ENCODE measurements at regions not wholly inside any gene's neighbourhood (a gene's known extent, or its start where the extent isn't known, plus 50 kb on each side); places are given as distances from the start of the nearest gene placed in this dataset.

GRCh38 chr5:163661360-163661759, 155.9 kb downstream of the MAT2B start:
- H3K27ac Mint-ChIP-seq, result no peak overlapping the region
- H3K9me3 Mint-ChIP-seq, result peaks cover 0 to 4% (median under 1%) of the 10 kb centered on the region in 8 donors
- intact Hi-C loops (cut with micrococcal nuclease), result no loop called here
- Histone ChIP-seq H3K9me3 (ENCODE audit: control insufficient read depth in 1 of 2, low read length in 2 of 2) (no peaks in the 10 kb centered on the region), H3K27me3 (ENCODE audit: insufficient read depth, low read length) (no peaks in the 10 kb centered on the region), H3K4me1 (ENCODE audit: insufficient read depth, low read length) (no peaks in the 10 kb centered on the region), H3K27ac (ENCODE audit: low read depth, low read length) (no peak overlapping the region), H3K36me3 (ENCODE audit: insufficient read depth, low read length) (no peaks in the 10 kb centered on the region), H3K4me3 (ENCODE audit: low read length in 2 of 2) (no peak overlapping the region)
- H3K27me3 Mint-ChIP-seq, result peaks cover 1% of the 10 kb centered on the region in 2 donors
- ChIA-PET CTCF (ENCODE audit: partially characterized antibody) (no interaction called here), POLR2A (ENCODE audit: partially characterized antibody) (no interaction called here)
- no peak for DNase-seq
- H3K4me1 Mint-ChIP-seq, result no peaks in the 10 kb centered on the region
- no peaks in the 10 kb centered on the region for H3K36me3 Mint-ChIP-seq
- H3K4me3 Mint-ChIP-seq, result no peak overlapping the region

- Mint-ChIP-seq H3K4me1 (no peaks in the 10 kb centered on the region), H3K9me3 (no peaks in the 10 kb centered on the region), H3K36me3 (no peaks in the 10 kb centered on the region), H3K4me3 (no peak overlapping the region), H3K27ac (no peak overlapping the region), H3K27me3 (no peaks in the 10 kb centered on the region)
- intact Hi-C loops (cut with micrococcal nuclease), result no loop called here
- Histone ChIP-seq H3K27ac (ENCODE audit: low read depth, low read length) (no peak overlapping the region), H3K4me3 (ENCODE audit: low read length in 2 of 2) (no peak overlapping the region), H3K4me1 (ENCODE audit: insufficient read depth, low read length) (no peaks in the 10 kb centered on the region), H3K36me3 (ENCODE audit: insufficient read depth, low read length) (no peaks in the 10 kb centered on the region), H3K27me3 (ENCODE audit: insufficient read depth, low read length) (no peaks in the 10 kb centered on the region), H3K9me3 (ENCODE audit: control insufficient read depth in 1 of 2, low read length in 2 of 2) (no peaks in the 10 kb centered on the region)
- no peak for DNase-seq
- ChIA-PET POLR2A (ENCODE audit: partially characterized antibody) (no interaction called here), CTCF (ENCODE audit: partially characterized antibody) (no interaction called here)
Observed at GRCh38 chr5:163670036-163670435, 164.6 kb downstream of the MAT2B start.

- no peak overlapping the region for H3K27ac ChIP-seq (ENCODE audit: low read depth, low read length)
- no peaks in the 10 kb centered on the region for H3K9me3 Mint-ChIP-seq
- H3K9me3 ChIP-seq (ENCODE audit: control insufficient read depth in 1 of 2, low read length in 2 of 2), result no peaks in the 10 kb centered on the region
- intact Hi-C loops (cut with micrococcal nuclease), result no loop called here
- H3K36me3 ChIP-seq (ENCODE audit: insufficient read depth, low read length), result no peaks in the 10 kb centered on the region
- no peak for DNase-seq
- H3K27me3 Mint-ChIP-seq, result no peaks in the 10 kb centered on the region
- no peak overlapping the region for H3K4me3 Mint-ChIP-seq
- no peaks in the 10 kb centered on the region for H3K36me3 Mint-ChIP-seq
- no peak overlapping the region for H3K27ac Mint-ChIP-seq
- POLR2A ChIA-PET (ENCODE audit: partially characterized antibody), result no interaction called here
- no peaks in the 10 kb centered on the region for H3K4me1 ChIP-seq (ENCODE audit: insufficient read depth, low read length)
- no peaks in the 10 kb centered on the region for H3K27me3 ChIP-seq (ENCODE audit: insufficient read depth, low read length)
- no peak overlapping the region for H3K4me3 ChIP-seq (ENCODE audit: low read length in 2 of 2)
- H3K4me1 Mint-ChIP-seq, result no peaks in the 10 kb centered on the region
- CTCF ChIA-PET (ENCODE audit: partially characterized antibody), result no interaction called here
Observed at GRCh38 chr5:163677092-163677491, 171.7 kb downstream of the MAT2B start.

- H3K27ac Mint-ChIP-seq, result no peak overlapping the region
- Histone ChIP-seq H3K4me1 (ENCODE audit: insufficient read depth, low read length) (no peaks in the 10 kb centered on the region), H3K4me3 (ENCODE audit: low read length in 2 of 2) (no peak overlapping the region), H3K27me3 (ENCODE audit: insufficient read depth, low read length) (no peaks in the 10 kb centered on the region), H3K27ac (ENCODE audit: low read depth, low read length) (no peak overlapping the region), H3K36me3 (ENCODE audit: insufficient read depth, low read length) (no peaks in the 10 kb centered on the region), H3K9me3 (ENCODE audit: control insufficient read depth in 1 of 2, low read length in 2 of 2) (no peaks in the 10 kb centered on the region)
- H3K36me3 Mint-ChIP-seq, result no peaks in the 10 kb centered on the region
- DNase-seq, result no peak
- intact Hi-C loops (cut with micrococcal nuclease), result no loop called here
- ChIA-PET POLR2A (ENCODE audit: partially characterized antibody) (no interaction called here), CTCF (ENCODE audit: partially characterized antibody) (no interaction called here)
- H3K4me3 Mint-ChIP-seq, result no peak overlapping the region
- H3K27me3 Mint-ChIP-seq, result no peaks in the 10 kb centered on the region
- no peaks in the 10 kb centered on the region for H3K9me3 Mint-ChIP-seq
- H3K4me1 Mint-ChIP-seq, result no peaks in the 10 kb centered on the region
Observed at GRCh38 chr5:163682234-163682633, 176.8 kb downstream of the MAT2B start.

GRCh38 chr5:163687414-163687813, 182.0 kb downstream of the MAT2B start:
- Histone ChIP-seq H3K4me1 (ENCODE audit: insufficient read depth, low read length) (no peaks in the 10 kb centered on the region), H3K27me3 (ENCODE audit: insufficient read depth, low read length) (no peaks in the 10 kb centered on the region), H3K27ac (ENCODE audit: low read depth, low read length) (no peak overlapping the region), H3K9me3 (ENCODE audit: control insufficient read depth in 1 of 2, low read length in 2 of 2) (no peaks in the 10 kb centered on the region), H3K4me3 (ENCODE audit: low read length in 2 of 2) (no peak overlapping the region), H3K36me3 (ENCODE audit: insufficient read depth, low read length) (no peaks in the 10 kb centered on the region)
- no peaks in the 10 kb centered on the region for H3K36me3 Mint-ChIP-seq
- H3K9me3 Mint-ChIP-seq, result peaks cover 0 to 3% (median 0%) of the 10 kb centered on the region in 8 donors
- intact Hi-C loops (cut with micrococcal nuclease), result no loop called here
- H3K4me1 Mint-ChIP-seq, result no peaks in the 10 kb centered on the region
- no peak overlapping the region for H3K4me3 Mint-ChIP-seq
- POLR2A ChIA-PET (ENCODE audit: partially characterized antibody), result no interaction called here
- no peak overlapping the region for H3K27ac Mint-ChIP-seq
- CTCF ChIA-PET (ENCODE audit: partially characterized antibody), result no interaction called here
- H3K27me3 Mint-ChIP-seq, result no peaks in the 10 kb centered on the region
- no peak for DNase-seq

GRCh38 chr5:163692091-163692490, 186.7 kb downstream of the MAT2B start:
- Histone ChIP-seq H3K27ac (ENCODE audit: low read depth, low read length) (no peak overlapping the region), H3K4me1 (ENCODE audit: insufficient read depth, low read length) (no peaks in the 10 kb centered on the region), H3K9me3 (ENCODE audit: control insufficient read depth in 1 of 2, low read length in 2 of 2) (no peaks in the 10 kb centered on the region), H3K4me3 (ENCODE audit: low read length in 2 of 2) (no peak overlapping the region), H3K27me3 (ENCODE audit: insufficient read depth, low read length) (no peaks in the 10 kb centered on the region), H3K36me3 (ENCODE audit: insufficient read depth, low read length) (no peaks in the 10 kb centered on the region)
- H3K9me3 Mint-ChIP-seq, result peaks cover 0 to 3% (median 0%) of the 10 kb centered on the region in 8 donors
- intact Hi-C loops (cut with micrococcal nuclease), result no loop called here
- H3K27ac Mint-ChIP-seq, result no peak overlapping the region
- CTCF ChIA-PET (ENCODE audit: partially characterized antibody), result no interaction called here
- no peaks in the 10 kb centered on the region for H3K4me1 Mint-ChIP-seq
- no peak for DNase-seq
- POLR2A ChIA-PET (ENCODE audit: partially characterized antibody), result no interaction called here
- no peaks in the 10 kb centered on the region for H3K36me3 Mint-ChIP-seq
- H3K27me3 Mint-ChIP-seq, result peaks cover 0 to 2% of the 10 kb centered on the region in 2 donors
- no peak overlapping the region for H3K4me3 Mint-ChIP-seq

- H3K36me3 Mint-ChIP-seq, result no peaks in the 10 kb centered on the region
- Histone ChIP-seq H3K27ac (ENCODE audit: low read depth, low read length) (no peak overlapping the region), H3K4me1 (ENCODE audit: insufficient read depth, low read length) (no peaks in the 10 kb centered on the region), H3K9me3 (ENCODE audit: control insufficient read depth in 1 of 2, low read length in 2 of 2) (no peaks in the 10 kb centered on the region), H3K27me3 (ENCODE audit: insufficient read depth, low read length) (no peaks in the 10 kb centered on the region), H3K36me3 (ENCODE audit: insufficient read depth, low read length) (no peaks in the 10 kb centered on the region), H3K4me3 (ENCODE audit: low read length in 2 of 2) (no peak overlapping the region)
- H3K27me3 Mint-ChIP-seq, result peaks cover 0 to 2% of the 10 kb centered on the region in 2 donors
- CTCF ChIA-PET (ENCODE audit: partially characterized antibody), result interaction anchor here (1.3 kb wide), 1 partner anchor 10 kb away, joined by 3 read pairs; no protein-coding TSS in a partner anchor
- peak in 3 of 5 donors; percentile 2 to 4 (median 3) for DNase-seq
- POLR2A ChIA-PET (ENCODE audit: partially characterized antibody), result no interaction called here
- peaks cover 0 to 2% (median 0%) of the 10 kb centered on the region in 8 donors for H3K9me3 Mint-ChIP-seq
- no peaks in the 10 kb centered on the region for H3K4me1 Mint-ChIP-seq
- no peak overlapping the region for H3K4me3 Mint-ChIP-seq
- intact Hi-C loops (cut with micrococcal nuclease), result no loop called here
- H3K27ac Mint-ChIP-seq, result no peak overlapping the region
Observed at GRCh38 chr5:163695830-163696578, 190.6 kb downstream of the MAT2B start.

GRCh38 chr5:163696579-163696887, 191.1 kb downstream of the MAT2B start:
- peaks cover 0 to 2% (median 0%) of the 10 kb centered on the region in 8 donors for H3K9me3 Mint-ChIP-seq
- Histone ChIP-seq H3K9me3 (ENCODE audit: control insufficient read depth in 1 of 2, low read length in 2 of 2) (no peaks in the 10 kb centered on the region), H3K4me3 (ENCODE audit: low read length in 2 of 2) (no peak overlapping the region), H3K27me3 (ENCODE audit: insufficient read depth, low read length) (no peaks in the 10 kb centered on the region), H3K27ac (ENCODE audit: low read depth, low read length) (no peak overlapping the region), H3K36me3 (ENCODE audit: insufficient read depth, low read length) (no peaks in the 10 kb centered on the region), H3K4me1 (ENCODE audit: insufficient read depth, low read length) (no peaks in the 10 kb centered on the region)
- no peaks in the 10 kb centered on the region for H3K4me1 Mint-ChIP-seq
- intact Hi-C loops (cut with micrococcal nuclease), result no loop called here
- POLR2A ChIA-PET (ENCODE audit: partially characterized antibody), result no interaction called here
- CTCF ChIA-PET (ENCODE audit: partially characterized antibody), result interaction anchor here (1.3 kb wide), 1 partner anchor 10 kb away, joined by 3 read pairs; no protein-coding TSS in a partner anchor
- no peak for DNase-seq
- H3K27me3 Mint-ChIP-seq, result peaks cover 0 to 2% of the 10 kb centered on the region in 2 donors
- H3K4me3 Mint-ChIP-seq, result no peak overlapping the region
- no peaks in the 10 kb centered on the region for H3K36me3 Mint-ChIP-seq
- no peak overlapping the region for H3K27ac Mint-ChIP-seq

All from CD4-positive, alpha-beta memory T cell (primary cell).